ENCODE measurements at regions not wholly inside any gene's neighbourhood (a gene's known extent, or its start where the extent isn't known, plus 50 kb on each side); places are given as distances from the start of the nearest gene placed in this dataset.

- no peak overlapping the region for H3K4me3 ChIP-seq (ENCODE audit: low read depth, low read length)
- TF ChIP-seq CTCF (IDR thresholded peaks at IDR 0.05; ENCODE audit: insufficient read depth, low read depth, low read length, missing control alignments): no peak
- DNase-seq (ENCODE audit: low read depth): no peak
These were observed 122.2 kb downstream of the SLC28A3 start for GRCh38 chr9:84218322-84218721.

GRCh38 chr9:84224246-84224645, 116.3 kb downstream of the SLC28A3 start:
- no peak overlapping the region for H3K4me3 ChIP-seq (ENCODE audit: low read depth, low read length)
- no peak for TF ChIP-seq CTCF (IDR thresholded peaks at IDR 0.05; ENCODE audit: insufficient read depth, low read depth, low read length, missing control alignments)
- DNase-seq (ENCODE audit: low read depth): no peak
